C1 segment of cervical spinal cord (tissue), 14 donors: ENCODE measurements at regions not wholly inside any gene's neighbourhood (a gene's known extent, or its start where the extent isn't known, plus 50 kb on each side); places are given as distances from the start of the nearest gene placed in this dataset.

Source experiments
- DNase-seq, 14 donors: peaks; one replicate each; lab custom pipeline; 2025; lab: John Stamatoyannopoulos, UW

DNA sequence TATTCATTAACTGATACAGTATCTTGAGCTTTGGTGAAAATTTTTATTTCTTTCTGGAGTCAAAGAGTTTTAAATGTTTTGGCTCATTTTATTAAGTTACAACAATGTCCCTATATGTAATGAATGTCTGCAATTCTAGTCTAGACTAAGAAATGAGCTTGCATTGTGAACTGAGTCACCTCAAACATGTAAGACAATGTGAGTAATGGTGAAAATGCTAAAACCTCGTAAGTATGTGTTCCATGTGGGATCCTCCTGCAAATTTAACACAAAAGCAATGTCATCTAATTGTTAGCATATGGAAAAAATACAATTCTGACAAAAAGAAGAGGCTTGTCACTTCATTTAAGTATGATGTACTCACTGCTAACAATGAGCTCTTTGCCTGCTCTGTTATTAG lies 480.5 kb upstream of the FSTL5 start:
- no peak for DNase-seq

DNA sequence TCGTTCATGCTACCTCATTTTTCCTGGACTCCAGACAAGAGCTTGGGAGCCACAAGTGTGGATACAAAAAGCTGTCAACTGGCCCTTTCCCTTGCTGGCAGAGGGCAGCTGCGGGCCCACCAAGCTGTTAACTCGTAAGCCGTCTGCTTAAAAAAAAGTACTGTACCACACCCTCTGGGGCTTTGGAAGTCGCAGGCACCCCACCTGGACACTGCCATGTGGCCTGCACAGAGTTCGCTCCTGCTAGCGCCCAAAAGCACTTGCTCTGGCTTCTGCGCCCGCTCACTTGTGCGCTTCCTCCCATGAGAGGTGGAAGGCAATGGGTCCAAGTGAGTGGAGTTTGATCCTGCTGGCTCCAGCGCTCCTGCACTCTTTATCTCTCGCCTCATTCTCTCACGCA lies 476.4 kb upstream of the FSTL5 start:
- no peak for DNase-seq

DNA sequence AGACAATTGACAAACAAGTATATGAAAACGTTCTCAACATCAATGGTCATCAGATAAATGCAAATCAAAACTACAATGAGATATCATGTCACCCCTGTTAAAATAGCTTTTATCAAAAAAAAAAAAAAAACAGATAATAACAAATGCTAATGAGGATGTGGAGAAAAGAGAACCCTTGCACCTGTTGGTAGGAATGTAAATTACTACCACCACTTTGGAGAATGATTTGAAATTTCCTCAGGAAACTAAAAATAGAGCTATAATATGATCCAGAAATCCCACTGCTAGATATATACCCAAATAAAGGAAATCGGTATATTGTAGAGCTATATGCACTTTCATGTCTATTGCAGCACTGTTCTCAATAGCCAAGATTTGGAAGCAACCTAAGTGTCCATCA lies 470.6 kb upstream of the FSTL5 start:
- DNase-seq, result no peak

DNA sequence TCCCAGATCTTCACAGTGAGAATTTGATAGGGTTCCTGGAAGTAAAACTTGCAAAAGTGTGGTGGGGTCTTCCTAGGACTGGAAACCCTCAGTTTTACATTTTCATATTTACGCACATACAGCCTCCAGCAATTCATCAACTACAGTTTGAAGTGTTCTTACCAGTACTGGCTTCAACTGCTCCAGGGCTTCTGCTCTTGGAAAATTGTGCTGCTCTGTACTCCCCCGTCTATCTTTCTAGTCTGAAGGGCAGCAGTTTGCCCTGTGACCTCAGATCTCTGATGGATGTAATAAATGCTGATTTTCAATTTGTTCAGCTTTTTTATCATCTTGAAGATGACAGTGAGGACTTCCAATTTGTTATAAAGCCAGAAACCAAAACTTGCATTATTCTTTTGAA lies 458.9 kb upstream of the FSTL5 start:
- DNase-seq, result no peak

DNA sequence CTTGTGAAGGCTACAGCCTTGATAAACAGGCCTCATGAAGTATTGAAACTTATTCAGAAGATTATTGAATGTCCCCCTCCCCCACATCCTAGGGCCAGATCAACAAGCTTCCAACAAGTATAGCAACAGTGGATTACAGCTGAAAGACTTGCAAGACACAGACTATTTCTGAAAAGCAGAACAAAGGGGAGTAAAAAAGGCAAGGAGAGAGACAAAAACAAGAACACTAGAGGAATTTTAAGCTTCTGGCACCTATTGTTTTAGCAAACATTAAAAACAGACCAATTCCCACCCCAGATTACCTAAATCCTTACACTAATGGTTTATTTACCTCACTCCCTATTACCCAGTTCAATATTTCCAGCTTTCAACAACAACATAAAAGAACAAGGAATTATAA lies 446.3 kb upstream of the FSTL5 start:
- no peak for DNase-seq

GRCh38 chr4:162586266-162586665 lies 422.5 kb upstream of the FSTL5 start:
- no peak for DNase-seq

DNA sequence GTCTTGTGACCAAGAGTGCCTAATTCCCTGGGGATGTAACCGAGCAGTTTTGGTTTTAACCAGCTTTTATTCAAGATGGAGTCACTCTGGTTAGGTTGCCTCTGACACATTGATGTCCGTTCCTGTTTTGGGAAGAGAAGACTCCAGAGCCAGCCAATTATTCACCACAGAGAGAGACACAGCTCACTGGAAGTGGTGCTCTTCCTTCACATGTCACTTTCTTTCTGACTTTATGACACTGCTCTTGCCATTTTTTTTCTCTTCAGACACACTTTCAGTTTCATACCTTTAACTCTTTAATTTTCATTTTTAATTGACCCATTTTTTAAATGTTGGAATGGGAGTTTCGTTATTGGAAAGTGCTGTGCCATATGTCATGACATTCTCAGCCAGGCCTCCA lies 418.4 kb upstream of the FSTL5 start:
- no peak for DNase-seq

GRCh38 chr4:162565730-162566129 lies 401.9 kb upstream of the FSTL5 start:
- DNase-seq, result no peak

DNA sequence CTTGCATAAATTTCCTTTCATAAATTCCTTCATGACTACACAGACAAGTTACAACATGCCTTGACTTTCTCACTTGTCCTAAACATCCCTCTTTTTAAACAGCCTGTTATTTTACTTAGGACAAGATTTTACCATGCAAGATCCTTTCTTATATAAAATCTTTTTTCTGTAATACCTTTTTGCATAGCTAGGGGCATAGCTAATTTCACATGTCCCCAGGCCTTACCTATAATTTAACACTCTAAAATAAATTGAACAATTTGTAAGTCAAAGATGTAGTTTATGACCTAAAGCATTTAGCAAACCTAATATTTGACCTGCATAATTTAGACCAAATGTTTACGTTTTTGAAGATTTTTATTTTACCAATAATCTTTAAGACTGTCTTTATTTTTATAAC lies 396.3 kb upstream of the FSTL5 start:
- DNase-seq, result no peak

DNA sequence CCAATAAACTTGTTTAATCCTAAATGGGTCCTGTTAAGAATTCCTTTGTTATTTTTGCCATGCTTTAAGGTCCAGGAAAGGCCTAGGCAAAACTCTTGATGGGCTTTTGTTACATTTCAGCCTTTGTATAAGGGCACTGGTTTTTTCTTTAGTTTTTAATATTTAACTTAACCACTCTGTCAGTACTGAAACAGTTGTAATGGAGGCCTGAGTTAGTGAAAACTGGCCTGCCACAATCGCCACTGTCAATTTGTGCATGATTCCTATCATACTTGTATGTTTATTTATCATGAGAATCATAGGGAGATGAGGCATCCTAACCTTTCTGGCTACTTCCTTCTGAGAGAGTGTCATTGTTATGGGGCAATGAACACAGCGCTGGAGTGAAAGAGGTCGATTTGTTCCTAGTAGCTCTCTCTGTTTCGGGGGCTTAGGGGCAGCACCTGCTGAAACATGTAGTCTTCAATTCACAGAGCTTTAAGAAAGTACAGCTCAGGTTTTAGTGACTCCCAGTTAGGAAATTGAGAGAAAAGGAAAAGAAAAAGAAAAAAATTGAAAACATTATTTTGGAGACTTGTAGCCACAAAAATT lies 393.8 kb upstream of the FSTL5 start:
- no peak for DNase-seq

- DNase-seq, result no peak
These were observed 371.3 kb upstream of the FSTL5 start for GRCh38 chr4:162535121-162535520.

GRCh38 chr4:162523171-162523570 lies 359.4 kb upstream of the FSTL5 start:
- no peak for DNase-seq

GRCh38 chr4:162522724-162523123 lies 358.9 kb upstream of the FSTL5 start:
- no peak for DNase-seq

- DNase-seq, result no peak
These were observed 347.1 kb upstream of the FSTL5 start for GRCh38 chr4:162510937-162511336.

DNA sequence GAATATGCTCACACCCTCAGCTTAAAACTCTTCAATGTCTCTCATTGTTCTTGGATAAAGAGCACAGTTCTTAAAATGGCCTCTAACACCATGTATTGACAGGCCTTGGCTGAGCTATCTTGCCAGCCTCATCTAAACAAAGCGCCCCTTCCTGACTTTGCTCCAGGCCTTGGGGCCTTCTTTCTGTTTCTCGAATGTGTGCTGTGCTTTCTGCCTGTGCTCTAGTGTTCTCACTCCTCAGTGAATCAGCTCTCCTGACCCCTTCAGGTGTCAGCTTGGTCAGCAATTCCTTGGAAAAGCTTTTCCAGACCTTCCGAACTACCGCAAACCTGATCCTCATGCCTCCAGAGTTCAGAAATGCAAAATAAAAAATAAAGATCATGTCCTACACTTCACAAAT lies 346.3 kb upstream of the FSTL5 start:
- no peak for DNase-seq

DNA sequence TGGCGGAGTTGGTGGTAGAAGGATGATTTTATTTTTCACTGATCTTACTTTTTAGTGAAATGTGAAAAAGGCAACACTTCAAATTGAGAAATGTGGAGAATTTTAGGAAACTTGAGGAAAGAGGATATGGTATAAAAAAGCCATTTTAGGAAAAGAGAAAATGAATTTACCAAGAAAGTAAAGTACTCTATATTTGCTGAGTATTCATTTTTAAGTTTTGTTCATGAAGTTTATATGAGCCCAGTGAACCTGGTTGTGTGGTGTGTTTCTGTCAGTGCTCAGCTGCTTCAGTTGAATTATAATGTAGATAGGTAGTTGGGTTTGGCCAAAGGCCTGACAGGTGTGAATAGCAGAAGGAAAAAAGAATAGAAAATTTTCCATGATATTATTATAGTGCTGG lies 345.5 kb upstream of the FSTL5 start:
- DNase-seq, result no peak

DNA sequence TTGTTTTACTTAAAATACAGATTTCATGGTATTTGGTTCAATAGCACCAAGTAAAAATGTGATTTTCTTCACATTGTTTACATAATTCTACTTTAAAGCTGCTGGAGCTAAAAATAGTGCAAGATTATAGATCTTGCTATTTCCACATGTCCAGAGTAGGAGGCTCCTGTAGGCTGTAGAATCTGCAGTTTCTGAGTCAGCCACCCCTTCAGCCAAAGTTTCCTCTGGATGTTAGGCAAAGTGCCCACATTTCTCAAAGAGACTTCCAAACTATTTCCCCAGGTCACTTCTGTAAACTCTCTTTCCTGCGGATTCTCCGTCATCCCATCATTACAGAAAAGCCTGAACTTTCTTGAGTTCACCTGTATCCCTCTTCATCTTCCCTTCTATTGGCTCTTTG lies 342.5 kb upstream of the FSTL5 start:
- no peak for DNase-seq

DNA sequence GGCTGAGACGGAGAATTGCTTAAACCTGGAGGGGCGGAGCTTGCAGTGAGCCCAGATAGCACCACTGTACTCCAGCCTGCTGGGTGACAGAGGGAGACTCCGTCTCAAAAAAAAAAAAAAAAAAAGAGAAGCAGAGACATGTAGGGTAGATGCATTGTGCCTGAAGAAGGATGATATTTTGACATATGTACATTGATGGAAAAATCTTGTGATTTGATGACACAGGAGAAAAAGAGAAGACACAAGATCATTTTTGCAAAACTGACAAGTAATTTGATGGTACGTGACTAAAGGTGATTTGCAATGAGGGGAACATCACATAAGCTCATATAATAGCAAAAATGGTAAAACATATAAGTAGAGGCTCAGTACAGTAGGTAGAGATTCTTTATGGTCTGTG lies 340.1 kb upstream of the FSTL5 start:
- DNase-seq, result no peak

- no peak for DNase-seq
These were observed 338.3 kb upstream of the FSTL5 start for GRCh38 chr4:162502109-162502508.

GRCh38 chr4:162499478-162499877 lies 335.7 kb upstream of the FSTL5 start:
- DNase-seq, result no peak

DNA sequence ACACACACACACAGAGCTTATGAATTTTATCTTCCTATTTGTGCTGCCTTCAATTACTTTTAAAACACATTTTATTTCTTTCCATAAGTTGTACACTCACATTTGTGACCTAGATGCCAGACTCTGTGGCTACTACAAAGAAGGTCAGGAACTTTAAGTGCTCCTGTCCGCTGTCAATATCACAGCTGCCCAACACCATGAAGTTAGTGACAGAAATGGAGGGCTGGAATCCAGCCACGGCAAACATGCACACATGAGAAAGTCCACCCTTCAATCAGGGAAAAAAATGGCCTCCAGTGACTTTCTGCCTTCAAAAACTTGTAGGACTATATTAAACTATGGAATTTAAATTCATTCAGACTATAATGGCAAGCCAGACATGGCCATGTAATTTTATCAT lies 334.4 kb upstream of the FSTL5 start:
- no peak for DNase-seq

DNA sequence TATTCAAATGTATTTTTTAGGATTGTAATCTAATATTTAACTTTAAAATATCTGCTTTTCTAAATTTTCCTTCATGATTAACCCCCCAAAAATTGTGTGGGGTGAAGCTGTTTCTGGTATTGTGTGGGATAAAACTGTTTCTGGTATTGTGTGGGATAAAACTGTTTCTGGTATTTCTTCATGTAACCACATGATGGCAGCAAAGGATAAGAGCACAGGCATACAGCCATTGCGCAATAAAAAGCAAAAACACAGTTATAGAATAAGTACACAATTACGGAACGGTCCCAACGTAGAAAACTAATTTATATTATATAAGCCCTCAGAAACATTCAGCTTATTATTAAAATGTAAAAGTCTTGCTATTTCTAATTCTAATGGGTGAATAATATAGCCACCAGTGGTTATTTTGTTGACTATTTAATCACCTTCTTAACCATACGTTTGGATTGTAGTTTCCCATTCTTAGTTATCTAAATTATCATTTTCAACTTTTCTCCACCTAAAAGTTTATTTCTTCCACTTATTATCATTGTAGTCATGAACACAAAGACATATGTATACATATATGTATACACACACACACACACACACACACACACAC lies 333.9 kb upstream of the FSTL5 start:
- DNase-seq, result peak in 1 of 14 donors; percentile 16

DNA sequence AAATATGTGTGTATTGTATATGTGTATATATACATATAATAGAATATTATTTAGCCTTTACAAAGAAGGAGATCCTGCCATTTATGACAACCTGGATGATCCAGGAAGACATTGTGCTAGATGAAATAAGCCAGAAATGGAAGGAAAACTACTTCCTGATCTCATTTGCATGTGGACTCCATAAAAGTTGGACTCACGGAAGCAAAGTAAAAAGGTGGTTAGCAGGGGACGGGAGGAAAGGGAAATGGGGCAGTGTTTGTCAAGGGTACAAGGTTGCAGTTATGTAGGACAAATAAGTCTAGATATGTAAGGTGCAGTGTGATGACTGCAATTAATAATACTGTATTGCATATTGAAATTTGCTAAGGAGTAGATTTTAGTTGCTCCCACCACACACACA lies 331.1 kb upstream of the FSTL5 start:
- no peak for DNase-seq

DNA sequence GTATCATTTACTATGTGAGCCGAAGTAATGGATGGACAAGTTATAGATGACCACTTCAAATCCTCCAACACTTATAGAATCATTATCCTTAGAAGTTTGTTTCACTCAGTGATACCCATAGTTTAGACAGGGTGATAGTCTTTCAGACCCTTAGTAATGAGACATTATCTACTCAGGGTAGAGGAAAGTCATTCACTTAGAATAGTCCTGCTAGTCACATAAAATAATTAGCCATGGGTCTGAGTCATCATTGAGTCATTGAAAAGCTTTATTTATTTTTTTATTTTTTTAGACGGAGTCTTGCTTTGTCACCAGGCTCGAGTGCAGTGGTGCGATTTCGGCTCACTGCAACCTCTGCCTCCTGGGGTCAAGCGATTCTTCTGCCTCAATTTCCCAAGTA lies 321.7 kb upstream of the FSTL5 start:
- no peak for DNase-seq
